A549 (cell line): ENCODE measurements at regions not wholly inside any gene's neighbourhood (a gene's known extent, or its start where the extent isn't known, plus 50 kb on each side); places are given as distances from the start of the nearest gene placed in this dataset.

Experiments used
- ATAC-seq, 2 experiments: fragments of 200-7000 bp in 1 of 2; fragments of >200 bp in 1 of 2; cut with Nextera tagmentation in 1 of 2; cut with Tn5 transposase in 1 of 2; 3 replicates each; pipeline versions ENCODE4 v1.8.0 to v1.9.1; 2018 to 2020; ENCODE audit warnings: mild to moderate bottlenecking in 1 of 2, moderate library complexity in 1 of 2
- CTCF ChIA-PET: fragments of 300-600 bp; sonication (Branson Sonifier 250); formaldehyde crosslinking; extraction: SDS; loops from one replicate; lab custom pipeline; 2021; ENCODE audit warnings: antibody characterized with exemption, inconsistent platforms; lab: Yijun Ruan, JAX
- POLR2A ChIA-PET: fragments of 350-600 bp; formaldehyde crosslinking; extraction: SDS; loops from one replicate; lab custom pipeline; 2021; ENCODE audit warnings: antibody characterized with exemption, inconsistent platforms; lab: Yijun Ruan, JAX
- DNase-seq, 2 experiments: peaks; one replicate each; pipeline versions ENCODE4 v3.0.0 to v3.0.0-alpha.2; 2011 to 2016; ENCODE audit warnings: low read depth in 1 of 2, low spot score in 1 of 2
- FAIRE-seq: peaks from 2 replicates; lab custom pipeline; 2011; peaks lifted over from hg19 to GRCh38; lab: Jason Lieb, UNC
- H3K27ac ChIP-seq, 2 experiments: fragments of >200 bp; sonication (Bioruptor Twin); formaldehyde crosslinking; 3 replicates each; pipeline ENCODE4 v1.5.1; 2016 to 2017
- H3K4me1 ChIP-seq: fragments of >200 bp; sonication (Bioruptor Twin); formaldehyde crosslinking; 3 replicates; pipeline ENCODE4 v1.6.1; 2016
- H3K4me2 ChIP-seq: fragments of >200 bp; sonication (Bioruptor Twin); formaldehyde crosslinking; 3 replicates; pipeline ENCODE4 v1.6.1; 2016
- H3K4me3 ChIP-seq: fragments of >200 bp; sonication (Bioruptor Twin); formaldehyde crosslinking; 3 replicates; pipeline ENCODE4 v1.5.1; 2016
- H3K9me3 ChIP-seq: fragments of >200 bp; sonication (Bioruptor Twin); formaldehyde crosslinking; 3 replicates; pipeline ENCODE4 v1.6.1; 2016
- CBX8 ChIP-seq: fragments of 200-600 bp; sonication (generic); IDR thresholded peaks from 2 replicates; pipeline ENCODE4 v1.6.1; 2016
- CEBPB ChIP-seq, 2 experiments: fragments of >200 bp in 1 of 2; sonication (Bioruptor Twin) in 1 of 2; formaldehyde crosslinking in 1 of 2; IDR thresholded peaks; 2 replicates each; pipeline ENCODE4 v1.6.1; 2012 to 2016
- CHD4 ChIP-seq: fragments of 200-600 bp; sonication (generic); IDR thresholded peaks from 2 replicates; pipeline ENCODE4 v1.6.1; 2016; ENCODE audit warnings: antibody characterized with exemption, mild to moderate bottlenecking, borderline replicate concordance
- EHMT2 ChIP-seq: fragments of 200-600 bp; sonication (generic); IDR thresholded peaks from 2 replicates; pipeline ENCODE4 v1.6.1; 2016; ENCODE audit warnings: antibody characterized with exemption, low read depth, mild to moderate bottlenecking, moderate library complexity
- ELK1 ChIP-seq: fragments of 150-350 bp; IDR thresholded peaks from 2 replicates; pipeline ENCODE4 v1.6.1; 2014; ENCODE audit warnings: low read depth, mild to moderate bottlenecking, low read length
- ESRRA ChIP-seq: fragments of 150-350 bp; IDR thresholded peaks from 2 replicates; pipeline ENCODE4 v1.6.1; 2014; ENCODE audit warnings: mild to moderate bottlenecking, low read length, borderline replicate concordance
- FOSL2 ChIP-seq, 2 experiments: fragments of 450-650 bp in 1 of 2; fragments of >200 bp in 1 of 2; sonication (Bioruptor Twin) in 1 of 2; formaldehyde crosslinking; IDR thresholded peaks; 2 replicates each; pipeline versions ENCODE4 v1.5.0 to v1.6.1; 2016 to 2020; ENCODE audit warnings: mild to moderate bottlenecking in 1 of 2, moderate library complexity in 1 of 2
- HMGXB4 ChIP-seq: fragments of 250-450 bp; sonication (Bioruptor Pico); IDR thresholded peaks from 2 replicates; pipeline ENCODE4 v1.5.0; 2021; ENCODE audit warnings: mild to moderate bottlenecking, moderate library complexity, borderline replicate concordance
- HOXB13 ChIP-seq: fragments of 250-450 bp; sonication (Bioruptor Pico); IDR thresholded peaks from 2 replicates; pipeline ENCODE4 v1.5.0; 2020; ENCODE audit warnings: low read depth, mild to moderate bottlenecking, moderate library complexity
- JUNB ChIP-seq: fragments of >200 bp; sonication (Bioruptor Twin); formaldehyde crosslinking; IDR thresholded peaks from 2 replicates; pipeline ENCODE4 v1.6.1; 2016
- MAFK ChIP-seq: fragments of 450-650 bp; IDR thresholded peaks from 2 replicates; pipeline ENCODE4 v1.6.1; 2014; ENCODE audit not compliant: partially characterized antibody
- MAZ ChIP-seq: fragments of 150-350 bp; IDR thresholded peaks from 2 replicates; pipeline ENCODE4 v1.6.1; 2014; ENCODE audit warnings: antibody characterized with exemption, low read depth, low read length, borderline replicate concordance
- MYC ChIP-seq: IDR thresholded peaks from 2 replicates; pipeline ENCODE4 v1.6.1; 2012; ENCODE audit warnings: mild to moderate bottlenecking, inconsistent platforms, low read length, improper control_type of control experiment, borderline replicate concordance
- NFE2L2 ChIP-seq: fragments of 150-350 bp; conservative IDR thresholded peaks from 2 replicates; pipeline ENCODE4 v1.6.1; 2014; ENCODE audit warnings: low read length
- NR3C1 ChIP-seq: fragments of >200 bp; sonication (Bioruptor Twin); formaldehyde crosslinking; IDR thresholded peaks from 3 replicates; pipeline ENCODE4 v1.6.1; 2017
- PBX3 ChIP-seq: IDR thresholded peaks from 2 replicates; pipeline ENCODE4 v1.6.1; 2012
- PHF8 ChIP-seq: fragments of 200-600 bp; sonication (generic); IDR thresholded peaks from 2 replicates; pipeline ENCODE4 v1.6.1; 2016; ENCODE audit warnings: low read depth, mild to moderate bottlenecking, antibody characterized with exemption, moderate library complexity, borderline replicate concordance
- POLR2A ChIP-seq: IDR thresholded peaks from 2 replicates; pipeline ENCODE4 v1.6.1; 2012; ENCODE audit warnings: mild to moderate bottlenecking, low read length
- RARB ChIP-seq: fragments of 250-450 bp; sonication (Bioruptor Pico); IDR thresholded peaks from 2 replicates; pipeline ENCODE4 v1.8.0; 2021; ENCODE audit warnings: mild to moderate bottlenecking, moderate library complexity
- RNF2 ChIP-seq: fragments of 200-600 bp; sonication (generic); IDR thresholded peaks from 2 replicates; pipeline ENCODE4 v1.6.1; 2016; ENCODE audit warnings: low read depth, mild to moderate bottlenecking, antibody characterized with exemption, moderate library complexity, borderline replicate concordance
- SREBF2 ChIP-seq: fragments of 450-650 bp; IDR thresholded peaks from 2 replicates; pipeline ENCODE4 v1.6.1; 2014; ENCODE audit warnings: mild to moderate bottlenecking, moderate library complexity
- TP53 ChIP-seq: fragments of 250-450 bp; sonication (Bioruptor Pico); IDR thresholded peaks from 2 replicates; pipeline ENCODE4 v1.5.0; 2021; ENCODE audit warnings: mild to moderate bottlenecking, moderate library complexity
- ZNF302 ChIP-seq: fragments of 250-450 bp; sonication (Bioruptor Pico); IDR thresholded peaks from 2 replicates; pipeline ENCODE4 v1.9.0; 2021; ENCODE audit warnings: inconsistent platforms, mild to moderate bottlenecking, moderate library complexity
- ZSCAN20 ChIP-seq: fragments of 250-450 bp; sonication (Bioruptor Pico); IDR thresholded peaks from 2 replicates; pipeline ENCODE4 v1.8.0; 2022; ENCODE audit warnings: mild to moderate bottlenecking, moderate library complexity
- WGBS: methylation state at CpG from one replicate; pipeline ENCODE4 v1.1.6; 2017; ENCODE audit errors: missing lambda C conversion rate; 5-methylcytosine and 5-hydroxymethylcytosine counted together

GRCh38 chr15:25543196-25543595, 104.4 kb upstream of the UBE3A start:
- H3K4me2 ChIP-seq = no peak overlapping the region
- 0% methylated on average over 1 of the region's 1 CpG for whole genome bisulfite sequencing
- TF ChIP-seq NFE2L2 (no peak), PHF8 (no peak), RNF2 (no peak), CHD4 (no peak)
- H3K27ac ChIP-seq = no peak overlapping the region
- no peaks in the 10 kb centered on the region for H3K9me3 ChIP-seq
- no peak for FAIRE-seq
- ATAC-seq = no peak
- H3K4me1 ChIP-seq = no peaks in the 10 kb centered on the region
- no peak overlapping the region for H3K4me3 ChIP-seq
- no peak for DNase-seq
- ChIA-PET POLR2A (no interaction called here), CTCF (no interaction called here)

GRCh38 chr15:25541228-25541627, 102.4 kb upstream of the UBE3A start:
- no peak overlapping the region for H3K4me3 ChIP-seq
- POLR2A ChIA-PET = no interaction called here
- ATAC-seq (no peak), FAIRE-seq (no peak), DNase-seq (no peak)
- H3K9me3 ChIP-seq = no peaks in the 10 kb centered on the region
- H3K27ac ChIP-seq = no peak overlapping the region
- TF ChIP-seq MYC (no peak), SREBF2 (no peak), POLR2A (no peak), RARB (CRISPR knock-in tag) (no peak), JUNB (no peak), ESRRA (no peak)
- CTCF ChIA-PET = no interaction called here
- H3K4me1 ChIP-seq = no peaks in the 10 kb centered on the region
- no peak overlapping the region for H3K4me2 ChIP-seq

- FAIRE-seq = no peak
- no peak for TF ChIP-seq ZSCAN20
- no peak for TF ChIP-seq FOSL2 (IDR thresholded peaks at IDR 0.05)
- no peak for TF ChIP-seq FOSL2 (CRISPR knock-in tag; IDR thresholded peaks at IDR 0.05)
- TF ChIP-seq TP53 = no peak
- no peak for TF ChIP-seq JUNB
- no peak for TF ChIP-seq HOXB13 (CRISPR knock-in tag)
- no peak for TF ChIP-seq EHMT2
- no peak for TF ChIP-seq MYC
- no peak for TF ChIP-seq MAZ
- TF ChIP-seq CBX8 = no peak
- no peak for TF ChIP-seq PHF8
- no peak for TF ChIP-seq ZNF302 (CRISPR knock-in tag)
- TF ChIP-seq PBX3 = no peak
- no peak for TF ChIP-seq ELK1
- no peak for TF ChIP-seq NR3C1
- no peak for TF ChIP-seq HMGXB4 (CRISPR knock-in tag)
- no peak for TF ChIP-seq MAFK
- TF ChIP-seq NFE2L2 = no peak
- no peak for TF ChIP-seq CEBPB (IDR thresholded peaks at IDR 0.05)
- TF ChIP-seq, all 56 proteins: peak for 0
- Histone ChIP-seq H3K4me2 (no peak overlapping the region), H3K9me3 (no peaks in the 10 kb centered on the region), H3K4me1 (no peaks in the 10 kb centered on the region), H3K4me3 (no peak overlapping the region), H3K27ac (no peak overlapping the region)
- POLR2A ChIA-PET = no interaction called here
- DNase-seq = no peak
- no peak for ATAC-seq
- 19% methylated on average over 7 of the region's 7 CpGs for WGBS
- CTCF ChIA-PET = no interaction called here
Observed at GRCh38 chr15:25536801-25537611, 98.2 kb upstream of the UBE3A start.
